ENCODE measurements at regions not wholly inside any gene's neighbourhood (a gene's known extent, or its start where the extent isn't known, plus 50 kb on each side); places are given as distances from the start of the nearest gene placed in this dataset.

DNA sequence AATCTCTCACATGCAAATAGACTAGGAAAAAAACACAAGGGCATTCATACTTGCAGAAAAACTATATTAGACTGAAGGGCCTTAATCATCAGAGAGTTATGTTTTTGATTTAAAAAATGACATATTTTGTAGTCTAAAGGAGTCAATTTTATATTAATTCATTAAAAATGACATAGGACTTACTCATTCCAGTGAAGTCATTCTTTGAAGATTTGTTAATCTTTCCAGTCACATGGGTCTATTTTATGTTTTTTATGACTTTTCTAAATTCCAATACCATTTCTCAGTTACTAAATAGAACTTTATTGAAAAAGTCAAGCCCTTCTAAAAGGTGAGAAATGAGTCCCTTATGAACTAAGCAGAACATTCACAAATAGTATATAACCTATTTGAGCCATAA is 743.8 kb upstream of the INTU start:
- no peak for TF ChIP-seq POU2F2 (IDR thresholded peaks at IDR 0.05; ENCODE audit: borderline replicate concordance, low read depth, low read length)
- TF ChIP-seq, protein P1, sequence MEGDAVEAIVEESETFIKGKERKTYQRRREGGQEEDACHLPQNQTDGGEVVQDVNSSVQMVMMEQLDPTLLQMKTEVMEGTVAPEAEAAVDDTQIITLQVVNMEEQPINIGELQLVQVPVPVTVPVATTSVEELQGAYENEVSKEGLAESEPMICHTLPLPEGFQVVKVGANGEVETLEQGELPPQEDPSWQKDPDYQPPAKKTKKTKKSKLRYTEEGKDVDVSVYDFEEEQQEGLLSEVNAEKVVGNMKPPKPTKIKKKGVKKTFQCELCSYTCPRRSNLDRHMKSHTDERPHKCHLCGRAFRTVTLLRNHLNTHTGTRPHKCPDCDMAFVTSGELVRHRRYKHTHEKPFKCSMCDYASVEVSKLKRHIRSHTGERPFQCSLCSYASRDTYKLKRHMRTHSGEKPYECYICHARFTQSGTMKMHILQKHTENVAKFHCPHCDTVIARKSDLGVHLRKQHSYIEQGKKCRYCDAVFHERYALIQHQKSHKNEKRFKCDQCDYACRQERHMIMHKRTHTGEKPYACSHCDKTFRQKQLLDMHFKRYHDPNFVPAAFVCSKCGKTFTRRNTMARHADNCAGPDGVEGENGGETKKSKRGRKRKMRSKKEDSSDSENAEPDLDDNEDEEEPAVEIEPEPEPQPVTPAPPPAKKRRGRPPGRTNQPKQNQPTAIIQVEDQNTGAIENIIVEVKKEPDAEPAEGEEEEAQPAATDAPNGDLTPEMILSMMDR (IDR thresholded peaks at IDR 0.05 in 2 of 3, conservative IDR thresholded peaks at IDR 0.05 in 1 of 3; ENCODE audit: control insufficient read depth in 2 of 3, extremely low read depth in 1 of 3, insufficient read depth in 1 of 3, low read depth in 3 of 3, low read length in 3 of 3) = no peak
- TF ChIP-seq SIX5 (IDR thresholded peaks at IDR 0.05; ENCODE audit: low read depth, low read length, severe bottlenecking) = no peak
- TF ChIP-seq TARDBP (IDR thresholded peaks at IDR 0.05; ENCODE audit: borderline replicate concordance) = no peak
- no peak for TF ChIP-seq CREB1 (IDR thresholded peaks at IDR 0.05; ENCODE audit: low read depth)
- TF ChIP-seq, protein P2, sequence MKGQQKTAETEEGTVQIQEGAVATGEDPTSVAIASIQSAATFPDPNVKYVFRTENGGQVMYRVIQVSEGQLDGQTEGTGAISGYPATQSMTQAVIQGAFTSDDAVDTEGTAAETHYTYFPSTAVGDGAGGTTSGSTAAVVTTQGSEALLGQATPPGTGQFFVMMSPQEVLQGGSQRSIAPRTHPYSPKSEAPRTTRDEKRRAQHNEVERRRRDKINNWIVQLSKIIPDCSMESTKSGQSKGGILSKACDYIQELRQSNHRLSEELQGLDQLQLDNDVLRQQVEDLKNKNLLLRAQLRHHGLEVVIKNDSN (IDR thresholded peaks at IDR 0.05; ENCODE audit: borderline replicate concordance, extremely low read length, insufficient read depth, low read depth, low read length) = no peak
